HepG2 (cell line): ENCODE measurements at regions not wholly inside any gene's neighbourhood (a gene's known extent, or its start where the extent isn't known, plus 50 kb on each side); places are given as distances from the start of the nearest gene placed in this dataset.

Experiments
- ATAC-seq: fragments of 200-7000 bp; cut with Tn5 transposase; 3 replicates; pipeline ENCODE4 v1.9.1; 2020; ENCODE audit warnings: mild to moderate bottlenecking, moderate library complexity
- BruUV-seq: library from RNA; stranded (reverse); fragments of 400-500 nt; replicated peaks from 2 replicates; lab custom pipeline; 2021; lab: Mats Ljungman, UMichigan
- CTCF ChIA-PET: fragments of 300-600 bp; formaldehyde crosslinking; extraction: SDS; loops from one replicate; lab custom pipeline; 2021; ENCODE audit warnings: low total read pairs, inconsistent platforms, low intra/inter-chr PET ratio; lab: Yijun Ruan, JAX
- POLR2A ChIA-PET: fragments of 350-600 bp; sonication (Branson Sonifier 250); formaldehyde crosslinking; loops from one replicate; lab custom pipeline; 2020; ENCODE audit warnings: antibody characterized with exemption, inconsistent platforms; lab: Yijun Ruan, JAX
- DNase-seq: peaks from one replicate; pipeline ENCODE4 v3.0.0-alpha.2; 2015; ENCODE audit warnings: low spot score
- FAIRE-seq: peaks from 3 replicates; lab custom pipeline; 2011; peaks lifted over from hg19 to GRCh38; lab: Jason Lieb, UNC
- H2AFZ ChIP-seq: one replicate; pipeline ENCODE4 v1.6.1; 2011; ENCODE audit warnings: low read length, inconsistent platforms
- H3K27ac ChIP-seq: fragments of 300-600 bp; 3 replicates; pipeline ENCODE4 v1.8.0; 2011; ENCODE audit warnings: mixed run types, mild to moderate bottlenecking, mixed read lengths, low read length, inconsistent platforms; ENCODE audit not compliant: insufficient read depth; ENCODE audit errors: extremely low read length
- H3K27me3 ChIP-seq, 2 experiments: fragments of 200-600 bp in 1 of 2; 2 replicates in 1 of 2; 3 replicates in 1 of 2; pipeline versions ENCODE4 v1.6.0 to v1.8.0; 2011; ENCODE audit warnings: low read length in 2 of 2, mild to moderate bottlenecking in 2 of 2, moderate library complexity in 2 of 2, inconsistent platforms in 1 of 2; ENCODE audit not compliant: insufficient read depth in 2 of 2, control insufficient read depth in 1 of 2
- H3K36me3 ChIP-seq, 2 experiments: fragments of 200-600 bp in 1 of 2; replicated peaks in 1 of 2; 2 replicates in 1 of 2; 3 replicates in 1 of 2; pipeline versions ENCODE4 v1.5.1 to v1.8.0; 2011; ENCODE audit warnings: low read length in 2 of 2, inconsistent platforms in 1 of 2; ENCODE audit not compliant: insufficient read depth in 2 of 2, control insufficient read depth in 1 of 2
- H3K4me1 ChIP-seq: 2 replicates; pipeline ENCODE4 v1.5.1; 2012; ENCODE audit warnings: low read length, inconsistent platforms; ENCODE audit not compliant: insufficient read depth
- H3K4me2 ChIP-seq: 2 replicates; pipeline ENCODE4 v1.6.0; 2011; ENCODE audit warnings: low read depth, low read length, inconsistent platforms
- H3K4me3 ChIP-seq, 3 experiments: fragments of 200-600 bp in 1 of 3; sonication (generic), shearing (Covaris generic) in 1 of 3; replicated peaks in 1 of 3; 2 replicates each; pipeline ENCODE4 v1.5.1; 2011 to 2016; ENCODE audit warnings: low read length in 3 of 3, inconsistent platforms in 2 of 3, low read depth in 2 of 3, mild to moderate bottlenecking in 2 of 3, control low read depth in 1 of 3, mixed read lengths in 1 of 3; ENCODE audit not compliant: insufficient read depth in 1 of 3
- H3K79me2 ChIP-seq: one replicate; pipeline ENCODE4 v1.6.1; 2011; ENCODE audit warnings: low read length, inconsistent platforms; ENCODE audit not compliant: insufficient read depth
- H3K9ac ChIP-seq: 2 replicates; pipeline ENCODE4 v1.6.0; 2011; ENCODE audit warnings: mild to moderate bottlenecking, low read depth, low read length, inconsistent platforms; ENCODE audit not compliant: insufficient read depth
- H3K9me3 ChIP-seq: 2 replicates; pipeline ENCODE4 v1.5.1; 2012; ENCODE audit warnings: mild to moderate bottlenecking, low read length
- H4K20me1 ChIP-seq: 2 replicates; pipeline ENCODE4 v1.6.0; 2011; ENCODE audit warnings: inconsistent platforms, mild to moderate bottlenecking, low read length, moderate library complexity; ENCODE audit not compliant: insufficient read depth
- ARNTL ChIP-seq: sonication (generic); formaldehyde crosslinking; IDR thresholded peaks from 2 replicates; pipeline ENCODE4 v1.4.0; 2020; ENCODE audit warnings: mild to moderate bottlenecking, missing genetic modification reagents
- GATA4 ChIP-seq: sonication (generic); IDR thresholded peaks from 2 replicates; pipeline ENCODE4 v1.6.1; 2016; ENCODE audit warnings: antibody characterized with exemption, low read depth, borderline replicate concordance
- HOXA5 ChIP-seq: sonication (generic); formaldehyde crosslinking; IDR thresholded peaks from 2 replicates; pipeline ENCODE4 v1.4.0; 2020; ENCODE audit warnings: missing genetic modification reagents
- MATR3 ChIP-seq: sonication (generic); formaldehyde crosslinking; IDR thresholded peaks from 2 replicates; pipeline ENCODE4 v1.4.0; 2020; ENCODE audit warnings: missing genetic modification reagents
- RBM39 ChIP-seq: fragments of 200-400 bp; formaldehyde crosslinking; IDR thresholded peaks from one replicate; pipeline ENCODE4 v1.6.1; 2018; ENCODE audit warnings: antibody characterized with exemption, mild to moderate bottlenecking, low read depth, low read length; ENCODE audit not compliant: poor library complexity, severe bottlenecking
- SNAPC4 ChIP-seq: sonication (generic); formaldehyde crosslinking; IDR thresholded peaks from 2 replicates; pipeline ENCODE4 v1.4.0; 2020; ENCODE audit warnings: mild to moderate bottlenecking, missing genetic modification reagents
- ZBTB37 ChIP-seq: sonication (generic); formaldehyde crosslinking; IDR thresholded peaks from 2 replicates; pipeline ENCODE4 v1.4.0; 2020; ENCODE audit warnings: mild to moderate bottlenecking, missing genetic modification reagents
- ZNF251 ChIP-seq: sonication (generic); formaldehyde crosslinking; IDR thresholded peaks from 2 replicates; pipeline ENCODE4 v1.9.0; 2021; ENCODE audit warnings: mild to moderate bottlenecking, missing genetic modification reagents
- ZNF552 ChIP-seq: sonication (generic); formaldehyde crosslinking; IDR thresholded peaks from 2 replicates; pipeline ENCODE4 v1.9.0; 2022; ENCODE audit warnings: missing genetic modification reagents, mild to moderate bottlenecking, borderline replicate concordance
- ZNF766 ChIP-seq: sonication (generic); formaldehyde crosslinking; IDR thresholded peaks from 2 replicates; pipeline ENCODE4 v1.5.0; 2020; ENCODE audit warnings: missing genetic modification reagents, borderline replicate concordance
- WGBS: methylation state at CpG from one replicate; pipeline ENCODE4 v1.1.6; 2017; ENCODE audit warnings: low lambda C conversion rate; 5-methylcytosine and 5-hydroxymethylcytosine counted together
- in situ Hi-C: cut with HindIII; loops from 2 replicates; pipeline ENCODE4 v1.10.0; 2017; ENCODE audit warnings: low pct_unique_long_range_greater_than_20kb; ENCODE audit not compliant: extremely low pct_ligation_motif_present
- intact Hi-C: fragments of 100-400 bp; cut with micrococcal nuclease; formaldehyde crosslinking; loops from one replicate; pipeline ENCODE4 v1.10.0; 2022; ENCODE audit not compliant: unreplicated experiment

GRCh38 chr7:94133460-94133859 is 129.3 kb upstream of the BET1 start (continued):
- no peak for TF ChIP-seq HOXA5 (CRISPR knock-in tag)
- no peak for TF ChIP-seq GATA4
- no peak for TF ChIP-seq MATR3 (CRISPR knock-in tag)
- no peak for TF ChIP-seq SNAPC4
- no peak for TF ChIP-seq ZBTB37 (CRISPR knock-in tag)
- no peak for TF ChIP-seq ZNF552 (CRISPR knock-in tag)

GRCh38 chr7:94135180-94135579 is 131.0 kb upstream of the BET1 start:
- H3K27ac ChIP-seq, result no peak overlapping the region

More at GRCh38 chr7:94135180-94135579, 131.0 kb upstream of the BET1 start:
- intact Hi-C loops (no loop called here), in situ Hi-C loops (no loop called here)
- H3K36me3 ChIP-seq, result no peaks in the 10 kb centered on the region
- TF ChIP-seq ARNTL (no peak), ZNF552 (CRISPR knock-in tag) (no peak), ZNF251 (CRISPR knock-in tag) (no peak), RBM39 (no peak), ZNF766 (no peak)
- no peaks in the 10 kb centered on the region for H3K9me3 ChIP-seq
- H3K4me1 ChIP-seq, result no peaks in the 10 kb centered on the region
- no TSS peak for BruUV-seq
- H3K79me2 ChIP-seq, result no peaks in the 10 kb centered on the region
- no peak overlapping the region for H3K4me2 ChIP-seq
- DNase-seq (no peak), ATAC-seq (no peak), FAIRE-seq (no peak)
- no peak overlapping the region for H2AFZ ChIP-seq
- no peak overlapping the region for H3K9ac ChIP-seq
- H3K27me3 ChIP-seq, result no peaks in the 10 kb centered on the region
- WGBS, result 0% methylated on average over 1 of the region's 1 CpG
- H4K20me1 ChIP-seq, result no peaks in the 10 kb centered on the region
- ChIA-PET POLR2A (no interaction called here), CTCF (no interaction called here)
- H3K4me3 ChIP-seq, result no peak overlapping the region
